ENCODE measurements at regions not wholly inside any gene's neighbourhood (a gene's known extent, or its start where the extent isn't known, plus 50 kb on each side); places are given as distances from the start of the nearest gene placed in this dataset.

DNA sequence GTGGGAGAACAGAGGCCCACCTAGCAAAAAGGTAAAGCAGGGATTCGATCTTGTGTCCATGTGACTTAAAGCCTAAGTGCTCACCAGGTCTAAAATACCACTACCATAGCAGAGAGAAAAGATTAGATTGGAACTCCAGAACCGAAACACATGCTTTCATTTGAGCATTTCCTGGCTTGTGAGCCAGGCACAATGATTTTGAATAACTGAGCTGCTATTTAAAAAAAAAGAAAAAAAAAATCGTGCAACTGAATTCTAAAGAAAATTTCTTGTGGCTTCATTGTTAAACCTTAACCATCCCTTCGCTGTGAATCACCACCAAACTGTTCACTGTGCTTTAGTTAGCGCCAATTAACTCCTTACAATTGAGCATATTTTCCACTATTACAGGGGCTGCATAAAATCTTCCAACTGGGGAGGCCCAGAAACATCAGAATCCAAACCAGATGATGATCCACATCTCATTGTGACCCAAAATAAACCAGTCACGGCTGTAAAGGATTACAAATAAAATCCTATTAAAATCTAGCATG is 366.4 kb upstream of the ERCC4 start:
- H3K27ac ChIP-seq = no peak overlapping the region
- no peaks in the 10 kb centered on the region for H3K9me3 ChIP-seq
- DNase-seq = no peak
- TF ChIP-seq EP300 (IDR thresholded peaks at IDR 0.05) (no peak), POLR2A (IDR thresholded peaks at IDR 0.05) (no peak)
- TF ChIP-seq, protein P1, sequence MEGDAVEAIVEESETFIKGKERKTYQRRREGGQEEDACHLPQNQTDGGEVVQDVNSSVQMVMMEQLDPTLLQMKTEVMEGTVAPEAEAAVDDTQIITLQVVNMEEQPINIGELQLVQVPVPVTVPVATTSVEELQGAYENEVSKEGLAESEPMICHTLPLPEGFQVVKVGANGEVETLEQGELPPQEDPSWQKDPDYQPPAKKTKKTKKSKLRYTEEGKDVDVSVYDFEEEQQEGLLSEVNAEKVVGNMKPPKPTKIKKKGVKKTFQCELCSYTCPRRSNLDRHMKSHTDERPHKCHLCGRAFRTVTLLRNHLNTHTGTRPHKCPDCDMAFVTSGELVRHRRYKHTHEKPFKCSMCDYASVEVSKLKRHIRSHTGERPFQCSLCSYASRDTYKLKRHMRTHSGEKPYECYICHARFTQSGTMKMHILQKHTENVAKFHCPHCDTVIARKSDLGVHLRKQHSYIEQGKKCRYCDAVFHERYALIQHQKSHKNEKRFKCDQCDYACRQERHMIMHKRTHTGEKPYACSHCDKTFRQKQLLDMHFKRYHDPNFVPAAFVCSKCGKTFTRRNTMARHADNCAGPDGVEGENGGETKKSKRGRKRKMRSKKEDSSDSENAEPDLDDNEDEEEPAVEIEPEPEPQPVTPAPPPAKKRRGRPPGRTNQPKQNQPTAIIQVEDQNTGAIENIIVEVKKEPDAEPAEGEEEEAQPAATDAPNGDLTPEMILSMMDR (IDR thresholded peaks at IDR 0.05) = no peak
- no peaks in the 10 kb centered on the region for H3K4me1 ChIP-seq (ENCODE audit: insufficient read depth)
- intact Hi-C loops (cut with DNase I) = no loop called here
- H3K4me3 ChIP-seq = no peak overlapping the region
- no peaks in the 10 kb centered on the region for H3K36me3 ChIP-seq
- no peaks in the 10 kb centered on the region for H3K27me3 ChIP-seq
- WGBS, 3 donors = 63 to 71% (median 70%) methylated on average over 6 of the region's 6 CpGs

DNA sequence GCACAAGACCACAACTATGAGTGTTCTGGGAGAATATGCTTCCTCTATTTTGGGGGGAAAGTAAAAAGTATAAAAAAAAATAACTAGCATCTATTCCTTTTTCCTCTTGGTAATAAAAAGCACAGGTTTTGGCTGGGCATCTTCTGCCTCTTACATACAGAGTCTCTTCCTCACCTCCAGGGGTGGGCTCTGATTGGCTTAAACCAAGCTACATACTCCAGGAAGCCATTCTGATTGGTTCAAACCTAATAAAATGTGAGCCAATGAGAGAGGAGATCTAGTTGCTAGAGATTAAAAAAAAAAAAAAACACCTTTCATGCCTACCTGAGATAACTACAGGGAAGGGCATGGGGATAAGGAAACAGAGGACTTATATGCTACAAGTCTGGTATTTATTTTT is 365.9 kb upstream of the ERCC4 start:
- intact Hi-C loops (cut with DNase I) = no loop called here
- TF ChIP-seq, protein P1 (IDR thresholded peaks at IDR 0.05) = no peak
- no peak for TF ChIP-seq POLR2A (IDR thresholded peaks at IDR 0.05)
- TF ChIP-seq EP300 (IDR thresholded peaks at IDR 0.05) = no peak
- no peak overlapping the region for H3K4me3 ChIP-seq

DNA sequence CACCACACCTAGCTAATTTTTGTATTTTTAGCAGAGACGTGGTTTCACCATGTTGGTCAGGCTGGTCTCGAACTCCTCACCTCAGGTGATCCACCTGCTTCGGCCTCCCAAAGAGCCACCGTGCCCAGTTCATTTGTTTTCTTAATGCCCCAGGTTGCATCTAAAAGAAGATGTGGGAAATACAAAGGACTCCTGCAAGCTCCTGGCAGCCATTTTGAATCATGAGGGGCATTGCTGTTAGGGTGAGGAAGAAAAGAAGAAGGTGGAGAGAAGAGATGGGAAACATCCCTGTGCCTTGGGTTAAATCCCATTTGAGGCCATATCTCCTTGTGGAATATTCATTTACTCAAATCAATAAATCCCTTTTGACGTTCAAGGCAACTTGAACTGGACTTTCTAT is 365.3 kb upstream of the ERCC4 start:
- intact Hi-C loops (cut with DNase I) = no loop called here
- no peaks in the 10 kb centered on the region for H3K4me1 ChIP-seq (ENCODE audit: insufficient read depth)
- no peak overlapping the region for H3K4me3 ChIP-seq
- 82 to 88% (median 83%) methylated on average over 5 of the region's 5 CpGs for WGBS, 3 donors
- TF ChIP-seq POLR2A (IDR thresholded peaks at IDR 0.05) = no peak
- TF ChIP-seq, protein P1 (IDR thresholded peaks at IDR 0.05) = no peak
- no peak for TF ChIP-seq EP300 (IDR thresholded peaks at IDR 0.05)
- H3K9me3 ChIP-seq = no peaks in the 10 kb centered on the region
- no peaks in the 10 kb centered on the region for H3K27me3 ChIP-seq
- no peak for DNase-seq
- H3K36me3 ChIP-seq = no peaks in the 10 kb centered on the region
- H3K27ac ChIP-seq = no peak overlapping the region

More for the DNA sequence above, 365.9 kb upstream of the ERCC4 start:
- DNase-seq = no peak
- H3K27ac ChIP-seq = no peak overlapping the region
- no peaks in the 10 kb centered on the region for H3K36me3 ChIP-seq
- H3K9me3 ChIP-seq = no peaks in the 10 kb centered on the region
- H3K27me3 ChIP-seq = no peaks in the 10 kb centered on the region
- no peaks in the 10 kb centered on the region for H3K4me1 ChIP-seq (ENCODE audit: insufficient read depth)

DNA sequence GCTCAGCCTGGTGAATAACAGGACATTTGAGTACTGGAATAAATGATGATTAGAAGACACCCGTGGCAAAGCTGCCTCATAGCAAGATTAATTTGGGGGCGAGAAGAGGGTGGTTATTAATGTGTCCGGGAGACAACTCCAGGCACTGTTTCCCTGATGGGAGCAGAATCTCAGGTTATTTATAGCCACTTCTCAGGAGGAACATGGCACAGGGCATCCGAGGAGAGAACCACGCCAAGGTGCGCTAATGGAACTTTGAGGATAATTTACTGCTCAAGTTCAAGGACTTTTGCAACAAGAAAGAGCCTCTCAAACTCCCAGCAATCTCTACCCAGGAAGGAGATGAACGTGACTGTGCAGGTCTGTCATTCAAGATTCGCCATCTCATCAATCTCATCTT is 362.5 kb upstream of the ERCC4 start:
- Histone ChIP-seq H3K27ac (no peak overlapping the region), H3K4me3 (no peak overlapping the region), H3K27me3 (no peaks in the 10 kb centered on the region), H3K36me3 (no peaks in the 10 kb centered on the region), H3K9me3 (no peaks in the 10 kb centered on the region), H3K4me1 (ENCODE audit: insufficient read depth) (no peaks in the 10 kb centered on the region)
- WGBS, 3 donors = 4 to 11% (median 5%) methylated on average over 8 of the region's 8 CpGs
- TF ChIP-seq, protein P1 (IDR thresholded peaks at IDR 0.05) = no peak
- TF ChIP-seq EP300 (IDR thresholded peaks at IDR 0.05) (no peak), POLR2A (IDR thresholded peaks at IDR 0.05) (no peak)
- no peak for DNase-seq
- intact Hi-C loops (cut with DNase I) = no loop called here
